H9 (cell line): ENCODE measurements at regions not wholly inside any gene's neighbourhood (a gene's known extent, or its start where the extent isn't known, plus 50 kb on each side); places are given as distances from the start of the nearest gene placed in this dataset.

Source experiments
- DNase-seq: peaks from one replicate; pipeline ENCODE4 v3.0.0-alpha.2; 2017
- H2AFZ ChIP-seq: one replicate; pipeline ENCODE4 v1.6.1; 2013; ENCODE audit warnings: mild to moderate bottlenecking, low read length, control low read depth, moderate library complexity
- H2AK5ac ChIP-seq: 2 replicates; pipeline ENCODE4 v1.6.1; 2013; ENCODE audit warnings: low read length, control low read depth, mixed read lengths; ENCODE audit not compliant: insufficient read length
- H2BK120ac ChIP-seq: one replicate; pipeline ENCODE4 v1.6.1; 2013; ENCODE audit warnings: low read depth, mild to moderate bottlenecking, low read length, control low read depth, inconsistent platforms; ENCODE audit not compliant: poor library complexity, severe bottlenecking
- H2BK12ac ChIP-seq: 2 replicates; pipeline ENCODE4 v1.6.1; 2013; ENCODE audit warnings: low read length, control low read depth, mixed read lengths, low read depth; ENCODE audit not compliant: insufficient read length
- H2BK15ac ChIP-seq: 2 replicates; pipeline ENCODE4 v1.6.1; 2013; ENCODE audit warnings: low read depth, low read length, control low read depth
- H2BK20ac ChIP-seq: one replicate; pipeline ENCODE4 v1.6.1; 2013; ENCODE audit warnings: low read depth, mild to moderate bottlenecking, low read length, control low read depth, inconsistent platforms; ENCODE audit not compliant: poor library complexity, severe bottlenecking
- H2BK5ac ChIP-seq: 2 replicates; pipeline ENCODE4 v1.6.1; 2013; ENCODE audit warnings: low read length, control low read depth, mixed read lengths; ENCODE audit not compliant: insufficient read length
- H3K14ac ChIP-seq: 2 replicates; pipeline ENCODE4 v1.6.1; 2013; ENCODE audit warnings: low read length, control low read depth; ENCODE audit not compliant: insufficient read depth
- H3K18ac ChIP-seq: 2 replicates; pipeline ENCODE4 v1.6.1; 2013; ENCODE audit warnings: low read depth, mild to moderate bottlenecking, mixed read lengths, low read length, control low read depth; ENCODE audit not compliant: insufficient read length
- H3K23ac ChIP-seq: 2 replicates; pipeline ENCODE4 v1.6.1; 2013; ENCODE audit warnings: low read length, control low read depth, mixed read lengths, low read depth; ENCODE audit not compliant: insufficient read length
- H3K23me2 ChIP-seq: 2 replicates; pipeline ENCODE4 v1.6.1; 2013; ENCODE audit warnings: low read depth, mild to moderate bottlenecking, mixed read lengths, low read length, control low read depth; ENCODE audit not compliant: insufficient read length, poor library complexity, severe bottlenecking
- H3K27ac ChIP-seq: 2 replicates; pipeline ENCODE4 v1.5.1; 2013; ENCODE audit warnings: low read length, control low read depth, mixed read lengths, low read depth; ENCODE audit not compliant: insufficient read length
- H3K27me3 ChIP-seq: 2 replicates; pipeline ENCODE4 v1.6.1; 2013; ENCODE audit warnings: low read length, control low read depth, inconsistent platforms; ENCODE audit not compliant: insufficient read depth
- H3K4ac ChIP-seq: 2 replicates; pipeline ENCODE4 v1.6.1; 2013; ENCODE audit warnings: low read depth, mild to moderate bottlenecking, control low read depth, inconsistent platforms, low read length, moderate library complexity
- H3K4me1 ChIP-seq: 2 replicates; pipeline ENCODE4 v1.6.1; 2013; ENCODE audit warnings: low read length, control low read depth, inconsistent platforms; ENCODE audit not compliant: insufficient read depth
- H3K4me2 ChIP-seq: 2 replicates; pipeline ENCODE4 v1.6.1; 2013; ENCODE audit warnings: low read length, control low read depth, mixed read lengths; ENCODE audit not compliant: insufficient read length, insufficient read depth
- H3K56ac ChIP-seq: 2 replicates; pipeline ENCODE4 v1.6.1; 2013; ENCODE audit warnings: low read depth, mild to moderate bottlenecking, mixed read lengths, low read length, control low read depth; ENCODE audit not compliant: insufficient read length
- H3K79me1 ChIP-seq: 2 replicates; pipeline ENCODE4 v1.6.1; 2013; ENCODE audit warnings: low read depth, mild to moderate bottlenecking, moderate library complexity, low read length, control low read depth, inconsistent platforms; ENCODE audit not compliant: insufficient read depth, poor library complexity, severe bottlenecking
- H3K79me2 ChIP-seq: 2 replicates; pipeline ENCODE4 v1.6.1; 2013; ENCODE audit warnings: low read length, control low read depth, inconsistent platforms; ENCODE audit not compliant: insufficient read depth
- H3K9ac ChIP-seq: 2 replicates; pipeline ENCODE4 v1.6.1; 2013; ENCODE audit warnings: low read length, control low read depth, mixed read lengths; ENCODE audit not compliant: insufficient read length; ENCODE audit errors: extremely low read depth
- H3K9me3 ChIP-seq: one replicate; pipeline ENCODE4 v1.6.1; 2013; ENCODE audit warnings: low read depth, low read length, inconsistent platforms; ENCODE audit not compliant: control insufficient read depth
- H3T11ph ChIP-seq: one replicate; pipeline ENCODE4 v1.6.1; 2013; ENCODE audit warnings: mild to moderate bottlenecking, low read length, control low read depth, inconsistent platforms
- H4K20me1 ChIP-seq: one replicate; pipeline ENCODE4 v1.6.1; 2013; ENCODE audit not compliant: control insufficient read depth, insufficient read length, insufficient read depth
- H4K5ac ChIP-seq: 2 replicates; pipeline ENCODE4 v1.6.1; 2013; ENCODE audit warnings: low read depth, mild to moderate bottlenecking, mixed read lengths, low read length, control low read depth; ENCODE audit not compliant: insufficient read length
- H4K8ac ChIP-seq: replicated peaks from 2 replicates; pipeline ENCODE4 v1.6.1; 2013; ENCODE audit warnings: low read length, control low read depth, mixed read lengths, low read depth; ENCODE audit not compliant: insufficient read length
- H4K91ac ChIP-seq: 2 replicates; pipeline ENCODE4 v1.6.1; 2013; ENCODE audit warnings: low read depth, mild to moderate bottlenecking, moderate library complexity, mixed read lengths, low read length, control low read depth; ENCODE audit not compliant: insufficient read length
- H3K27ac Mint-ChIP-seq, 3 experiments: 2 replicates in 2 of 3; 3 replicates in 1 of 3; pipeline ENCODE4 v1.8.0; 2020 to 2021; ENCODE audit warnings: mixed read lengths in 3 of 3, mild to moderate bottlenecking in 1 of 3, moderate library complexity in 1 of 3
- H3K27me3 Mint-ChIP-seq: 2 replicates; pipeline ENCODE4 v1.8.0; 2021; ENCODE audit warnings: low read depth, mild to moderate bottlenecking, moderate library complexity, mixed read lengths
- H3K36me3 Mint-ChIP-seq, 3 experiments: 2 replicates in 2 of 3; 3 replicates in 1 of 3; pipeline ENCODE4 v1.8.0; 2020 to 2021; ENCODE audit warnings: low read depth in 3 of 3, mixed read lengths in 3 of 3; ENCODE audit not compliant: insufficient read depth in 1 of 3
- H3K4me1 Mint-ChIP-seq, 2 experiments: 2 replicates each; pipeline ENCODE4 v1.8.0; 2020; ENCODE audit warnings: mixed read lengths in 2 of 2
- H3K4me3 Mint-ChIP-seq, 2 experiments: 2 replicates in 1 of 2; 3 replicates in 1 of 2; pipeline ENCODE4 v1.8.0; 2020 to 2021; ENCODE audit warnings: mild to moderate bottlenecking in 2 of 2, mixed read lengths in 2 of 2, moderate library complexity in 1 of 2
- H3K9me3 Mint-ChIP-seq, 2 experiments: 2 replicates in 1 of 2; 3 replicates in 1 of 2; pipeline ENCODE4 v1.8.0; 2020; ENCODE audit warnings: mild to moderate bottlenecking in 2 of 2, mixed read lengths in 2 of 2, moderate library complexity in 1 of 2
- TF ChIP-seq, protein P1 (sequence below): fragments of 200-600 bp; sonication (generic); conservative IDR thresholded peaks from 3 replicates; pipeline ENCODE4 v1.8.0; 2021; ENCODE audit warnings: antibody characterized with exemption, mild to moderate bottlenecking

DNA sequence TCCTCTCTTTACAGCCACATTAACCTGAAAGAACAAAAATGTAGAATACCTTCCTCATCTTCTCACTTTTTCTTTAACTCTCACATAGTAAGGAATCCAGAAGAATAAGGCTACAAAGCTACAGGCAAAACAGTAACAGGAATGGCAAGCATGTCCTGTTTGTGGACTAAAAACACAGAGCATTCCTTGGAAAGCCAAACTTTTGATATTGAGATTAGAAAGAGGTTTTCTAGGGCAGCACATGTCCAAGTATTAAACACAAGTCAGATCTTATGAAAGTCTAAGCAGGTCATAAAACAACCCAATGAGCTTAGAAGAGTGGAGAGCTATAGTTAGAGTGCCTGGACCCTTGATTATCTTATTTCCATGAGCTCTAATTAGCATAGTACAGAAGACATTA is 58.2 kb upstream of the FAM9C start:
- Histone ChIP-seq H3K79me1 (no peaks in the 10 kb centered on the region), H3K56ac (no peak overlapping the region), H3K9ac (no peak overlapping the region), H4K8ac (no peak overlapping the region), H3K23me2 (no peaks in the 10 kb centered on the region), H3K4me2 (no peak overlapping the region), H2BK5ac (no peak overlapping the region), H2BK12ac (no peak overlapping the region), H3K9me3 (peaks cover 10% of the 10 kb centered on the region), H3K18ac (no peak overlapping the region), H4K5ac (no peak overlapping the region), H2AK5ac (no peak overlapping the region), H3K14ac (no peak overlapping the region), H2BK20ac (no peak overlapping the region), H2AFZ (no peak overlapping the region), H3K27me3 (no peaks in the 10 kb centered on the region), H4K20me1 (no peaks in the 10 kb centered on the region), H3K4ac (no peak overlapping the region), H4K91ac (no peak overlapping the region), H2BK15ac (no peak overlapping the region), H2BK120ac (no peak overlapping the region), H3K4me1 (no peaks in the 10 kb centered on the region), H3K27ac (no peak overlapping the region), H3T11ph (no peak overlapping the region), H3K23ac (no peak overlapping the region), H3K79me2 (no peaks in the 10 kb centered on the region)
- TF ChIP-seq, protein P1, sequence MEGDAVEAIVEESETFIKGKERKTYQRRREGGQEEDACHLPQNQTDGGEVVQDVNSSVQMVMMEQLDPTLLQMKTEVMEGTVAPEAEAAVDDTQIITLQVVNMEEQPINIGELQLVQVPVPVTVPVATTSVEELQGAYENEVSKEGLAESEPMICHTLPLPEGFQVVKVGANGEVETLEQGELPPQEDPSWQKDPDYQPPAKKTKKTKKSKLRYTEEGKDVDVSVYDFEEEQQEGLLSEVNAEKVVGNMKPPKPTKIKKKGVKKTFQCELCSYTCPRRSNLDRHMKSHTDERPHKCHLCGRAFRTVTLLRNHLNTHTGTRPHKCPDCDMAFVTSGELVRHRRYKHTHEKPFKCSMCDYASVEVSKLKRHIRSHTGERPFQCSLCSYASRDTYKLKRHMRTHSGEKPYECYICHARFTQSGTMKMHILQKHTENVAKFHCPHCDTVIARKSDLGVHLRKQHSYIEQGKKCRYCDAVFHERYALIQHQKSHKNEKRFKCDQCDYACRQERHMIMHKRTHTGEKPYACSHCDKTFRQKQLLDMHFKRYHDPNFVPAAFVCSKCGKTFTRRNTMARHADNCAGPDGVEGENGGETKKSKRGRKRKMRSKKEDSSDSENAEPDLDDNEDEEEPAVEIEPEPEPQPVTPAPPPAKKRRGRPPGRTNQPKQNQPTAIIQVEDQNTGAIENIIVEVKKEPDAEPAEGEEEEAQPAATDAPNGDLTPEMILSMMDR, result no peak
- DNase-seq, result no peak
- Mint-ChIP-seq H3K27me3 (no peaks in the 10 kb centered on the region), H3K4me3 (no peak overlapping the region), H3K4me1 (peaks cover 3% of the 10 kb centered on the region in 2 experiments; a peak in 1 of 4 replicates), H3K36me3 (peaks cover under 1 to 6% (median 5%) of the 10 kb centered on the region in 3 experiments; a peak in 5 of 7 replicates), H3K27ac (no peak overlapping the region), H3K9me3 (peaks cover 51 to 79% of the 10 kb centered on the region in 2 experiments)
